SW480 (cell line): ENCODE measurements at regions not wholly inside any gene's neighbourhood (a gene's known extent, or its start where the extent isn't known, plus 50 kb on each side); places are given as distances from the start of the nearest gene placed in this dataset.
A peak's percentile ranks its signal among the peaks of the same experiment; 100 is the strongest.
"Not testable (repeated sequence)": the region's sequence is repeated elsewhere in the genome, so short reads cannot be mapped to it uniquely, and the experiment has no call there.

Source experiments
- DNase-seq: peaks from one replicate; pipeline ENCODE4 v3.0.0-alpha.2; 2016; ENCODE audit warnings: low spot score

GRCh38 chr5:17034992-17035391 is 98.9 kb upstream of the MYO10 start:
- DNase-seq = not testable (repeated sequence)

GRCh38 chr5:17037751-17038150 is 101.7 kb upstream of the MYO10 start:
- DNase-seq = peak; percentile 33

- no peak for DNase-seq
Measured at GRCh38 chr5:17039170-17039569, 103.1 kb upstream of the MYO10 start.

GRCh38 chr5:17042041-17042440 is 106.0 kb upstream of the MYO10 start:
- no peak for DNase-seq

GRCh38 chr5:17046320-17046719 is 110.2 kb upstream of the MYO10 start:
- no peak for DNase-seq

GRCh38 chr5:17050236-17050635 is 114.1 kb upstream of the MYO10 start:
- no peak for DNase-seq

GRCh38 chr5:17054911-17055310 is 118.8 kb upstream of the MYO10 start:
- DNase-seq = no peak

GRCh38 chr5:17056141-17056631 is 120.1 kb upstream of the MYO10 start:
- no peak for DNase-seq

GRCh38 chr5:17058438-17058837 is 122.3 kb upstream of the MYO10 start:
- no peak for DNase-seq

- DNase-seq = no peak
Measured at GRCh38 chr5:17061973-17062470, 125.9 kb upstream of the MYO10 start.

GRCh38 chr5:17062741-17063140 is 126.7 kb upstream of the MYO10 start:
- DNase-seq = not testable (repeated sequence)

GRCh38 chr5:17064241-17064640 is 128.2 kb upstream of the MYO10 start:
- no peak for DNase-seq

- DNase-seq = no peak
Measured at GRCh38 chr5:17065458-17065857, 129.4 kb upstream of the MYO10 start.

GRCh38 chr5:17066026-17066425 is 129.9 kb upstream of the MYO10 start:
- DNase-seq = not testable (repeated sequence)

GRCh38 chr5:17067657-17068392 is 131.7 kb upstream of the MYO10 start:
- no peak for DNase-seq

- peak; percentile 33 for DNase-seq
Measured at GRCh38 chr5:17069995-17070511, 134.0 kb upstream of the MYO10 start.

- no peak for DNase-seq
Measured at GRCh38 chr5:17070647-17071046, 134.6 kb upstream of the MYO10 start.

- no peak for DNase-seq
Measured at GRCh38 chr5:17075236-17075635, 139.1 kb upstream of the MYO10 start.

GRCh38 chr5:17076272-17076671 is 140.2 kb upstream of the MYO10 start:
- DNase-seq = no peak

GRCh38 chr5:17077440-17078233 is 139.8 kb upstream of the BASP1 start:
- DNase-seq = no peak

GRCh38 chr5:17079562-17079961 is 137.9 kb upstream of the BASP1 start:
- no peak for DNase-seq

GRCh38 chr5:17080361-17080760 is 137.1 kb upstream of the BASP1 start:
- no peak for DNase-seq

GRCh38 chr5:17081142-17081541 is 136.3 kb upstream of the BASP1 start:
- no peak for DNase-seq
